DOHH2 (cell line): ENCODE measurements at regions not wholly inside any gene's neighbourhood (a gene's known extent, or its start where the extent isn't known, plus 50 kb on each side); places are given as distances from the start of the nearest gene placed in this dataset.
"Not testable (repeated sequence)": the region's sequence is repeated elsewhere in the genome, so short reads cannot be mapped to it uniquely, and the experiment has no call there.

Experiments used
- H3F3A ChIP-seq: fragments of 200-600 bp; sonication (generic), shearing (Covaris generic); 2 replicates; pipeline ENCODE4 v1.6.0; 2016; ENCODE audit warnings: antibody characterized with exemption, mild to moderate bottlenecking; ENCODE audit not compliant: control insufficient read depth, insufficient read depth
- H3K27ac ChIP-seq: fragments of 200-600 bp; sonication (generic); 2 replicates; pipeline ENCODE4 v1.5.1; 2014; ENCODE audit warnings: low read depth, mild to moderate bottlenecking, low read length, moderate library complexity
- H3K27me3 ChIP-seq: fragments of 200-600 bp; sonication (generic); 2 replicates; pipeline ENCODE4 v1.6.1; 2014; ENCODE audit warnings: mild to moderate bottlenecking, low read length, mixed read lengths; ENCODE audit not compliant: control insufficient read depth
- H3K36me3 ChIP-seq: fragments of 200-600 bp; sonication (generic); 2 replicates; pipeline ENCODE4 v1.6.1; 2014; ENCODE audit warnings: mild to moderate bottlenecking, low read length, moderate library complexity, mixed read lengths; ENCODE audit not compliant: control insufficient read depth
- H3K4me1 ChIP-seq: fragments of 200-600 bp; sonication (generic); 2 replicates; pipeline ENCODE4 v1.6.1; 2014; ENCODE audit warnings: mild to moderate bottlenecking, low read length, mixed read lengths; ENCODE audit not compliant: control insufficient read depth
- H3K4me2 ChIP-seq: fragments of 200-600 bp; sonication (generic); 2 replicates; pipeline ENCODE4 v1.6.0; 2014; ENCODE audit warnings: mild to moderate bottlenecking, low read length, moderate library complexity
- H3K4me3 ChIP-seq: fragments of 200-600 bp; sonication (generic); 2 replicates; pipeline ENCODE4 v1.5.1; 2014; ENCODE audit warnings: mild to moderate bottlenecking, low read length, mixed read lengths
- H3K79me2 ChIP-seq: fragments of 200-600 bp; sonication (generic); 2 replicates; pipeline ENCODE4 v1.6.1; 2014; ENCODE audit warnings: mild to moderate bottlenecking, low read length, mixed read lengths; ENCODE audit not compliant: control insufficient read depth
- H3K9me2 ChIP-seq: fragments of 200-600 bp; sonication (generic); replicated peaks from 2 replicates; pipeline ENCODE4 v1.6.1; 2014; ENCODE audit warnings: mild to moderate bottlenecking, low read length, mixed read lengths; ENCODE audit not compliant: control insufficient read depth
- H3K9me3 ChIP-seq: fragments of 200-600 bp; sonication (generic); 2 replicates; pipeline ENCODE4 v1.6.1; 2014; ENCODE audit warnings: antibody characterized with exemption, low read length, mixed read lengths; ENCODE audit not compliant: control insufficient read depth, insufficient read depth
- H4K20me1 ChIP-seq: fragments of 200-600 bp; sonication (generic); 2 replicates; pipeline ENCODE4 v1.6.0; 2014; ENCODE audit warnings: low read depth, mild to moderate bottlenecking, antibody characterized with exemption, low read length, moderate library complexity; ENCODE audit not compliant: control insufficient read depth, insufficient read depth
- CTCF ChIP-seq: fragments of 200-600 bp; sonication (generic); IDR thresholded peaks from one replicate; pipeline ENCODE4 v1.5.1; 2014; ENCODE audit warnings: antibody characterized with exemption, mild to moderate bottlenecking, low read depth, low read length; ENCODE audit not compliant: poor library complexity, severe bottlenecking
- EZH2phosphoT487 ChIP-seq: fragments of 200-600 bp; sonication (generic); IDR thresholded peaks from 2 replicates; pipeline ENCODE4 v1.6.1; 2017; ENCODE audit warnings: borderline replicate concordance, mild to moderate bottlenecking, antibody characterized with exemption, low read length, moderate library complexity, mixed read lengths

DNA sequence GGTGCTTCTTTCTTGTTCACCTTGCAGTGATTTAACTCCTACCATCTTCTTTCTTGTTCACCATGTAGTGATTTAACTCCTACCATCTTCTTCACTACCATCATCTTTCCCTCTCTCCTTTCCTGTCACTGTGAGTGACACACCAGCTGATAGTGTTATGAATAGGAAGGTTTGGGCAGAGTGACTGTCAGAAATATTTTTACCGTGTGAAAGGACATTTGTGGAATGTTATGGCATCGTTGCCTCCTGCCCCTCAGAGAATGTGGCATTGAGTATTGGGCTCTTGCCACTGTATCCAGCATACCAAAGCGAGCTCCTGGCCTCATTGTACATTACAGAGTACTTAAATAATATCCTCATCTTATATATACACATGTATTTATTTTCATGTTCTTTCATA is 90.8 kb upstream of the AMOT start:
- Histone ChIP-seq H3K27me3 (no peaks in the 10 kb centered on the region), H3K9me3 (no peaks in the 10 kb centered on the region), H3K27ac (no peak overlapping the region), H3K4me2 (no peak overlapping the region), H3K79me2 (no peaks in the 10 kb centered on the region), H3F3A (no peaks in the 10 kb centered on the region), H4K20me1 (no peaks in the 10 kb centered on the region), H3K9me2 (no peaks in the 10 kb centered on the region), H3K36me3 (no peaks in the 10 kb centered on the region), H3K4me1 (no peaks in the 10 kb centered on the region), H3K4me3 (no peak overlapping the region)
- TF ChIP-seq EZH2phosphoT487, result no peak
- no peak for TF ChIP-seq CTCF

- H3K4me1 ChIP-seq, H3K4me3 ChIP-seq, H4K20me1 ChIP-seq, H3K9me2 ChIP-seq, H3K27me3 ChIP-seq, H3K9me3 ChIP-seq, H3K36me3 ChIP-seq, H3F3A ChIP-seq, H3K27ac ChIP-seq, H3K79me2 ChIP-seq, H3K4me2 ChIP-seq: not testable (repeated sequence)
Measured at GRCh38 chrX:112923381-112923780, 82.8 kb upstream of the AMOT start.

GRCh38 chrX:112913807-112914206 is 73.2 kb upstream of the AMOT start:
- H3K27me3 ChIP-seq, result no peaks in the 10 kb centered on the region
- H3K79me2 ChIP-seq, result no peaks in the 10 kb centered on the region
- H3K4me3 ChIP-seq, result no peak overlapping the region
- H3K4me2 ChIP-seq, result no peak overlapping the region
- H4K20me1 ChIP-seq, result no peaks in the 10 kb centered on the region
- no peaks in the 10 kb centered on the region for H3K9me3 ChIP-seq
- no peaks in the 10 kb centered on the region for H3F3A ChIP-seq
- TF ChIP-seq EZH2phosphoT487 (no peak), CTCF (no peak)
- H3K9me2 ChIP-seq, result no peaks in the 10 kb centered on the region
- H3K36me3 ChIP-seq, result no peaks in the 10 kb centered on the region
- H3K27ac ChIP-seq, result no peak overlapping the region
- no peaks in the 10 kb centered on the region for H3K4me1 ChIP-seq

DNA sequence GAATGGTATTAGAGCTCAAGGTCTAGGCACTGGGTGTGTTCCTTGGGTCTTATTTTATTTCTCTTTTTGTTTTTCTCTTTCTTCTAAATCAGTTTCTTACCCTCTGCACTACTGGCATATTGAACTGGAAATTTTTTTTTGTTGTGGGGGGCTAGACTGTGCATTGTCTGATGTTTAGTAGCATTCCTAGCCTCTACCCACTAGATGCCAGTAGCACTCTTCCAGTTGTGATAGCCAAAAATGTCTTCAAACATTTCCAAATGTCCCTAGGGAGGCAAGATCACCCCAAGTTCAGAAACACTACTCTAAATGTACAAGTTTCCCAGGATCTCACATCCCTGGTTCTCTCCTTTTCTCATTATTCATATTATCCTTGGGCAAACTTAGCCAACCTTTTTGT is 69.8 kb upstream of the AMOT start:
- Histone ChIP-seq H3K4me3 (no peak overlapping the region), H3K27ac (no peak overlapping the region), H3K4me1 (no peaks in the 10 kb centered on the region), H3K4me2 (no peak overlapping the region), H3K36me3 (no peaks in the 10 kb centered on the region), H4K20me1 (no peaks in the 10 kb centered on the region), H3F3A (no peaks in the 10 kb centered on the region), H3K27me3 (no peaks in the 10 kb centered on the region), H3K9me2 (no peaks in the 10 kb centered on the region), H3K9me3 (no peaks in the 10 kb centered on the region), H3K79me2 (no peaks in the 10 kb centered on the region)
- TF ChIP-seq EZH2phosphoT487 (no peak), CTCF (no peak)
